Naive thymus-derived CD4-positive, alpha-beta T cell (primary cell): ENCODE measurements at regions not wholly inside any gene's neighbourhood (a gene's known extent, or its start where the extent isn't known, plus 50 kb on each side); places are given as distances from the start of the nearest gene placed in this dataset.
"Not testable (repeated sequence)": the region's sequence is repeated elsewhere in the genome, so short reads cannot be mapped to it uniquely, and the experiment has no call there.

Experiments used
- ATAC-seq: fragments of 150-1000 bp; cut with Tn5 transposase; 2 replicates; pipeline ENCODE4 v1.10.0; 2021; ENCODE audit warnings: mild to moderate bottlenecking, moderate library complexity
- CTCF ChIA-PET: fragments of 350-600 bp; sonication (Branson Sonifier 250); formaldehyde crosslinking; loops from one replicate; lab custom pipeline; 2021; ENCODE audit warnings: antibody characterized with exemption; lab: Charles Lee
- POLR2A ChIA-PET: fragments of 350-600 bp; sonication (Branson Sonifier 250); formaldehyde crosslinking; loops from one replicate; lab custom pipeline; 2021; ENCODE audit warnings: antibody characterized with exemption, inconsistent platforms; lab: Charles Lee
- DNase-seq, 9 donors: peaks; one replicate each; pipeline versions ENCODE4 v3.0.0 to v3.0.0-alpha.2; 2020 to 2022; ENCODE audit warnings: mixed read lengths in 1 of 9
- H3K27ac ChIP-seq: one replicate; pipeline ENCODE4 v1.7.0; 2013; ENCODE audit warnings: mild to moderate bottlenecking, low read depth, low read length, moderate library complexity
- H3K27me3 ChIP-seq, 2 donors: one replicate each; pipeline ENCODE4 v1.7.0; 2013; ENCODE audit warnings: low read length in 2 of 2, mild to moderate bottlenecking in 2 of 2, moderate library complexity in 2 of 2; ENCODE audit not compliant: control insufficient read depth in 2 of 2, insufficient read depth in 2 of 2
- H3K36me3 ChIP-seq, 3 experiments: 1 replicate in 2 of 3; 2 replicates in 1 of 3; pipeline ENCODE4 v1.7.0; 2013; ENCODE audit warnings: low read length in 3 of 3, mild to moderate bottlenecking in 3 of 3, moderate library complexity in 1 of 3; ENCODE audit not compliant: insufficient read depth in 3 of 3, control insufficient read depth in 2 of 3
- H3K4me1 ChIP-seq, 2 donors: one replicate each; pipeline ENCODE4 v1.7.0; 2013; ENCODE audit warnings: low read length in 2 of 2, mild to moderate bottlenecking in 2 of 2, moderate library complexity in 1 of 2; ENCODE audit not compliant: control insufficient read depth in 2 of 2, insufficient read depth in 2 of 2
- H3K4me3 ChIP-seq: 2 replicates; pipeline ENCODE4 v1.7.0; 2013; ENCODE audit warnings: mild to moderate bottlenecking, low read length
- H3K9me3 ChIP-seq, 3 experiments: 1 replicate in 2 of 3; 2 replicates in 1 of 3; pipeline ENCODE4 v1.7.0; 2013; ENCODE audit warnings: low read length in 3 of 3; ENCODE audit not compliant: control insufficient read depth in 2 of 3
- H3K27ac Mint-ChIP-seq, 9 donors: one replicate each; pipeline ENCODE4 v1.8.0; 2020 to 2022; ENCODE audit warnings: mixed read lengths in 9 of 9, mild to moderate bottlenecking in 8 of 9, moderate library complexity in 5 of 9, inconsistent platforms in 2 of 9
- H3K27me3 Mint-ChIP-seq, 5 donors: one replicate each; pipeline ENCODE4 v1.8.0; 2021 to 2022; ENCODE audit warnings: mixed read lengths in 5 of 5, mild to moderate bottlenecking in 1 of 5
- H3K36me3 Mint-ChIP-seq, 5 donors: one replicate each; pipeline ENCODE4 v1.8.0; 2020 to 2022; ENCODE audit warnings: mixed read lengths in 5 of 5, mild to moderate bottlenecking in 3 of 5, inconsistent platforms in 1 of 5
- H3K4me1 Mint-ChIP-seq, 7 donors: one replicate each; pipeline ENCODE4 v1.8.0; 2020 to 2022; ENCODE audit warnings: mixed read lengths in 7 of 7, mild to moderate bottlenecking in 3 of 7, inconsistent platforms in 1 of 7
- H3K4me3 Mint-ChIP-seq, 10 donors: one replicate each; pipeline ENCODE4 v1.8.0; 2020 to 2022; ENCODE audit warnings: mild to moderate bottlenecking in 10 of 10, mixed read lengths in 10 of 10, moderate library complexity in 6 of 10, inconsistent platforms in 2 of 10
- H3K9me3 Mint-ChIP-seq, 11 donors: one replicate each; pipeline ENCODE4 v1.8.0; 2020 to 2022; ENCODE audit warnings: mixed read lengths in 11 of 11, mild to moderate bottlenecking in 4 of 11, inconsistent platforms in 1 of 11, moderate library complexity in 1 of 11
- intact Hi-C, 2 donors: fragments of 100-400 bp; cut with micrococcal nuclease; formaldehyde crosslinking; loops; one replicate each; pipeline ENCODE4 v1.15.1; 2023

- H3K4me3 Mint-ChIP-seq = not testable (repeated sequence)
Measured at GRCh38 chr1:70802625-70803024, 245.0 kb downstream of the PTGER3 start.

GRCh38 chr1:70805641-70806040, 242.0 kb downstream of the PTGER3 start:
- H3K4me1 Mint-ChIP-seq = peaks cover 0 to 4% (median 0%) of the 10 kb centered on the region in 7 donors
- DNase-seq (no peak), ATAC-seq (no peak)
- intact Hi-C loops = no loop called here
- H3K36me3 Mint-ChIP-seq = no peaks in the 10 kb centered on the region
- Histone ChIP-seq H3K4me1 (no peaks in the 10 kb centered on the region), H3K9me3 (no peaks in the 10 kb centered on the region), H3K36me3 (no peaks in the 10 kb centered on the region), H3K4me3 (no peak overlapping the region), H3K27me3 (no peaks in the 10 kb centered on the region), H3K27ac (no peak overlapping the region)
- H3K27me3 Mint-ChIP-seq = no peaks in the 10 kb centered on the region
- POLR2A ChIA-PET = no interaction called here
- H3K9me3 Mint-ChIP-seq = peaks cover 0 to 22% (median 6%) of the 10 kb centered on the region in 11 donors
- H3K4me3 Mint-ChIP-seq = no peak overlapping the region
- no peak overlapping the region for H3K27ac Mint-ChIP-seq
- CTCF ChIA-PET = no interaction called here

More at GRCh38 chr1:70802625-70803024, 245.0 kb downstream of the PTGER3 start:
- peaks cover 4 to 35% (median 9%) of the 10 kb centered on the region in 11 donors for H3K9me3 Mint-ChIP-seq
- CTCF ChIA-PET = interaction anchor here (0.6 kb wide), 1 partner anchor 11 kb away, joined by 4 read pairs; no protein-coding TSS in a partner anchor
- H3K4me1 ChIP-seq, H3K27me3 ChIP-seq, H3K36me3 ChIP-seq, intact Hi-C loops, ATAC-seq, H3K4me1 Mint-ChIP-seq, H3K27me3 Mint-ChIP-seq, POLR2A ChIA-PET, H3K36me3 Mint-ChIP-seq, DNase-seq, H3K27ac Mint-ChIP-seq, H3K27ac ChIP-seq, H3K4me3 ChIP-seq, H3K9me3 ChIP-seq: not testable (repeated sequence)

GRCh38 chr1:70807088-70807664, 240.4 kb downstream of the PTGER3 start:
- H3K9me3 Mint-ChIP-seq = peaks cover 0 to 16% (median 5%) of the 10 kb centered on the region in 11 donors
- intact Hi-C loops = no loop called here
- H3K27me3 ChIP-seq = no peaks in the 10 kb centered on the region
- no peaks in the 10 kb centered on the region for H3K4me1 ChIP-seq
- no peak for DNase-seq
- H3K27me3 Mint-ChIP-seq = no peaks in the 10 kb centered on the region
- peaks cover 0 to 4% (median 0%) of the 10 kb centered on the region in 7 donors for H3K4me1 Mint-ChIP-seq
- H3K36me3 ChIP-seq = no peaks in the 10 kb centered on the region
- ATAC-seq = peak; percentile 16
- H3K27ac ChIP-seq = no peak overlapping the region
- CTCF ChIA-PET = no interaction called here
- no peaks in the 10 kb centered on the region for H3K9me3 ChIP-seq
- no peak overlapping the region for H3K4me3 Mint-ChIP-seq
- no peaks in the 10 kb centered on the region for H3K36me3 Mint-ChIP-seq
- no peak overlapping the region for H3K4me3 ChIP-seq
- H3K27ac Mint-ChIP-seq = no peak overlapping the region
- POLR2A ChIA-PET = no interaction called here

- no peak overlapping the region for H3K27ac Mint-ChIP-seq
- H3K36me3 ChIP-seq = no peaks in the 10 kb centered on the region
- no peak overlapping the region for H3K4me3 ChIP-seq
- no peak overlapping the region for H3K27ac ChIP-seq
- no peak overlapping the region for H3K4me3 Mint-ChIP-seq
- no peaks in the 10 kb centered on the region for H3K9me3 ChIP-seq
- DNase-seq = no peak
- H3K27me3 ChIP-seq = no peaks in the 10 kb centered on the region
- ChIA-PET CTCF (no interaction called here), POLR2A (no interaction called here)
- H3K4me1 Mint-ChIP-seq = peaks cover 0 to 4% (median 0%) of the 10 kb centered on the region in 7 donors
- no peaks in the 10 kb centered on the region for H3K27me3 Mint-ChIP-seq
- ATAC-seq = no peak
- H3K36me3 Mint-ChIP-seq = peaks cover 0 to 4% (median 0%) of the 10 kb centered on the region in 5 donors
- H3K4me1 ChIP-seq = no peaks in the 10 kb centered on the region
- intact Hi-C loops = no loop called here
- H3K9me3 Mint-ChIP-seq = peaks cover 0 to 13% (median 5%) of the 10 kb centered on the region in 11 donors
Measured at GRCh38 chr1:70809069-70809468, 238.5 kb downstream of the PTGER3 start.

- H3K36me3 Mint-ChIP-seq = peaks cover 0 to 4% (median 0%) of the 10 kb centered on the region in 5 donors
- CTCF ChIA-PET = no interaction called here
- H3K4me3 ChIP-seq = no peak overlapping the region
- intact Hi-C loops = no loop called here
- no peak overlapping the region for H3K4me3 Mint-ChIP-seq
- no peaks in the 10 kb centered on the region for H3K27me3 Mint-ChIP-seq
- ATAC-seq (no peak), DNase-seq (no peak)
- no peaks in the 10 kb centered on the region for H3K27me3 ChIP-seq
- H3K36me3 ChIP-seq = no peaks in the 10 kb centered on the region
- H3K27ac ChIP-seq = no peak overlapping the region
- H3K27ac Mint-ChIP-seq = no peak overlapping the region
- H3K4me1 Mint-ChIP-seq = peaks cover 0 to 4% (median 0%) of the 10 kb centered on the region in 7 donors
- H3K9me3 ChIP-seq = no peaks in the 10 kb centered on the region
- POLR2A ChIA-PET = no interaction called here
- H3K9me3 Mint-ChIP-seq = peaks cover 0 to 7% (median 2%) of the 10 kb centered on the region in 11 donors
- H3K4me1 ChIP-seq = no peaks in the 10 kb centered on the region
Measured at GRCh38 chr1:70811815-70812214, 235.8 kb downstream of the PTGER3 start.

- ChIA-PET POLR2A (no interaction called here), CTCF (no interaction called here)
- H3K36me3 Mint-ChIP-seq = peaks cover 0 to 4% (median 0%) of the 10 kb centered on the region in 5 donors
- DNase-seq = no peak
- intact Hi-C loops = no loop called here
- Histone ChIP-seq H3K27ac (no peak overlapping the region), H3K4me1 (no peaks in the 10 kb centered on the region), H3K27me3 (no peaks in the 10 kb centered on the region), H3K36me3 (no peaks in the 10 kb centered on the region), H3K9me3 (no peaks in the 10 kb centered on the region), H3K4me3 (no peak overlapping the region)
- H3K27ac Mint-ChIP-seq = no peak overlapping the region
- H3K4me1 Mint-ChIP-seq = peaks cover 0 to 4% (median 0%) of the 10 kb centered on the region in 7 donors
- H3K4me3 Mint-ChIP-seq = no peak overlapping the region
- ATAC-seq = no peak
- H3K9me3 Mint-ChIP-seq = peaks cover 0 to 7% (median 2%) of the 10 kb centered on the region in 11 donors
- no peaks in the 10 kb centered on the region for H3K27me3 Mint-ChIP-seq
Measured at GRCh38 chr1:70812442-70813109, 235.0 kb downstream of the PTGER3 start.

GRCh38 chr1:70818401-70818800, 229.2 kb downstream of the PTGER3 start:
- ChIA-PET CTCF (no interaction called here), POLR2A (no interaction called here)
- Mint-ChIP-seq H3K4me1 (no peaks in the 10 kb centered on the region), H3K36me3 (peaks cover 0 to 3% (median 0%) of the 10 kb centered on the region in 5 donors), H3K4me3 (no peak overlapping the region), H3K9me3 (peaks cover 0 to 8% (median 3%) of the 10 kb centered on the region in 11 donors), H3K27ac (no peak overlapping the region), H3K27me3 (peaks cover 0 to 2% (median 0%) of the 10 kb centered on the region in 5 donors)
- no peak for ATAC-seq
- Histone ChIP-seq H3K36me3 (no peaks in the 10 kb centered on the region), H3K27me3 (no peaks in the 10 kb centered on the region), H3K4me1 (no peaks in the 10 kb centered on the region), H3K4me3 (no peak overlapping the region), H3K9me3 (no peaks in the 10 kb centered on the region), H3K27ac (no peak overlapping the region)
- no peak for DNase-seq
- intact Hi-C loops = no loop called here
